ENCODE measurements at regions not wholly inside any gene's neighbourhood (a gene's known extent, or its start where the extent isn't known, plus 50 kb on each side); places are given as distances from the start of the nearest gene placed in this dataset.

- TF ChIP-seq ESRRG (CRISPR knock-in tag; IDR thresholded peaks at IDR 0.05) (no peak), ISL1 (CRISPR knock-in tag; IDR thresholded peaks at IDR 0.05) (no peak), RARB (CRISPR knock-in tag; IDR thresholded peaks at IDR 0.05) (no peak), SNAI2 (CRISPR knock-in tag; IDR thresholded peaks at IDR 0.05) (no peak)
Observed at GRCh38 chr1:230507666-230508402, 81.7 kb upstream of the PGBD5 start.
